ENCODE measurements at regions not wholly inside any gene's neighbourhood (a gene's known extent, or its start where the extent isn't known, plus 50 kb on each side); places are given as distances from the start of the nearest gene placed in this dataset.
A peak's percentile ranks its signal among the peaks of the same experiment; 100 is the strongest.

GRCh38 chr15:59801649-59802048 is 112.5 kb upstream of the BNIP2 start:
- no peak overlapping the region for H3K4me3 ChIP-seq (ENCODE audit: low read length)
- H2AFZ ChIP-seq (ENCODE audit: low read length) = no peak overlapping the region
- H3K9me3 ChIP-seq (ENCODE audit: low read length) = no peaks in the 10 kb centered on the region
- no peak overlapping the region for H3K4me2 ChIP-seq (ENCODE audit: low read length)
- BruUV-seq (replicated peaks) = no TSS peak
- no peaks in the 10 kb centered on the region for H3F3A ChIP-seq (ENCODE audit: low read length, unreplicated experiment)
- no peaks in the 10 kb centered on the region for H3K36me3 ChIP-seq (ENCODE audit: low read depth, low read length)
- peaks cover 8% of the 10 kb centered on the region for H3K27me3 ChIP-seq (ENCODE audit: low read length)
- CTCF ChIA-PET = no interaction called here
- H3K9ac ChIP-seq (ENCODE audit: low read length) = no peak overlapping the region
- POLR2A ChIA-PET (ENCODE audit: unreplicated experiment) = no interaction called here
- DNase-seq (peak; percentile 2), ATAC-seq (no peak)
- H4K20me1 ChIP-seq (ENCODE audit: low read length) = no peaks in the 10 kb centered on the region
- H3K9me2 ChIP-seq (replicated peaks; ENCODE audit: low read length) = no peaks in the 10 kb centered on the region
- no peaks in the 10 kb centered on the region for H3K4me1 ChIP-seq (ENCODE audit: insufficient read depth, low read length)
- intact Hi-C loops (cut with micrococcal nuclease) = no loop called here
- no peak for TF ChIP-seq EZH2phosphoT487 (IDR thresholded peaks at IDR 0.05; ENCODE audit: borderline replicate concordance, low read length)
- no peak for TF ChIP-seq CTCF (conservative IDR thresholded peaks at IDR 0.05; ENCODE audit: low read depth, low read length)
- no peak for TF ChIP-seq EZH2 (IDR thresholded peaks at IDR 0.05; ENCODE audit: low read length, unreplicated experiment)
- H3K27ac ChIP-seq (ENCODE audit: low read length) = no peak overlapping the region
- H3K79me2 ChIP-seq (ENCODE audit: low read length) = no peaks in the 10 kb centered on the region

GRCh38 chr15:59798605-59798917 is 109.4 kb upstream of the BNIP2 start:
- Histone ChIP-seq H3K36me3 (ENCODE audit: low read depth, low read length) (no peaks in the 10 kb centered on the region), H3K4me3 (ENCODE audit: low read length) (no peak overlapping the region), H3K4me2 (ENCODE audit: low read length) (no peak overlapping the region), H3K9me3 (ENCODE audit: low read length) (no peaks in the 10 kb centered on the region), H3K9ac (ENCODE audit: low read length) (no peak overlapping the region), H3K4me1 (ENCODE audit: insufficient read depth, low read length) (no peaks in the 10 kb centered on the region), H4K20me1 (ENCODE audit: low read length) (no peaks in the 10 kb centered on the region), H3K27ac (ENCODE audit: low read length) (no peak overlapping the region), H3F3A (ENCODE audit: low read length, unreplicated experiment) (no peaks in the 10 kb centered on the region), H2AFZ (ENCODE audit: low read length) (no peak overlapping the region), H3K79me2 (ENCODE audit: low read length) (no peaks in the 10 kb centered on the region), H3K9me2 (replicated peaks; ENCODE audit: low read length) (no peaks in the 10 kb centered on the region), H3K27me3 (ENCODE audit: low read length) (peaks cover 36% of the 10 kb centered on the region)
- ChIA-PET CTCF (no interaction called here), POLR2A (ENCODE audit: unreplicated experiment) (no interaction called here)
- DNase-seq (no peak), ATAC-seq (no peak)
- TF ChIP-seq EZH2phosphoT487 (IDR thresholded peaks at IDR 0.05; ENCODE audit: borderline replicate concordance, low read length) (no peak), CTCF (conservative IDR thresholded peaks at IDR 0.05; ENCODE audit: low read depth, low read length) (no peak)
- intact Hi-C loops (cut with micrococcal nuclease) = no loop called here
- no TSS peak for BruUV-seq (replicated peaks)

DNA sequence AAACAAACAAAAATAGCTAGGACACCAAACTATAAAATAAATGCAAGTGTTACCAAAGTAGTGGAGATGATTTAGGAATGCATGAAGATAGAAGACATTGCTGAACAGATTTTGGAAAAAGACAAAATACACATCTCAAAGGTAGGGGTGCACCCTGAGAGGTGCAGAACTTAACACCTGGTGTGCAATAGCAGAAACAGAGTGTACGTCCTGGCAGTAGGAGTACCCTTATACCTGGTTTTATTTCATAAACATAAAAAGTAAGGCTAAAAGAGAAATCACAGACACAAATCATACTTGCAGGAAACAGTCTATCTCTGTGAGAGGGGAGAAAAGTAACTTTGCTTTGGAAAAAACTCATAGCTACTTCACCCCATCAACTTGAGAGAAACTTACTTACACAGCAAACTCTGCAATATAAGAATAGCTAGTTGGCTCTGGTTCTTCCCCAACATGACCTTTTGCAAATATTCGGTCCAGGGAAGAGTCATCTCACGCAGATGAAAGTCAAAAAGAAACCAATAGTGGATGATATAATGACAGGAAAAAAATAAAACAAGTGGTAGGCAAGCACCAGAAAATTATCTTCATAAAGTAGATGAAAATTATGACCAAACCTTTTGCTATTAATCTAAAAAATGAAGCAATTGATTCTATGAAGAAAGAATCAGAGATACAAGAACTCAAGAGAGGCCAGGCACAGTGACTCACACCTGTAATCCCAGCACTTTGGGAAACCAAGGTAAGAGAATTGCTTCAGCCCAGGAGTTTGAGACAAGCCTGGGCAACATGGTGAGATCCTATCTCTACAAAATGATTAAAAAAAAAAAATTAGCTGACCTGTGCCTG is 108.9 kb upstream of the BNIP2 start:
- DNase-seq (no peak), ATAC-seq (no peak)
- H3K9me3 ChIP-seq (ENCODE audit: low read length) = no peaks in the 10 kb centered on the region
- H3K4me2 ChIP-seq (ENCODE audit: low read length) = no peak overlapping the region
- H3K9me2 ChIP-seq (replicated peaks; ENCODE audit: low read length) = no peaks in the 10 kb centered on the region
- ChIA-PET POLR2A (ENCODE audit: unreplicated experiment) (no interaction called here), CTCF (no interaction called here)
- no peak overlapping the region for H3K27ac ChIP-seq (ENCODE audit: low read length)
- H3K79me2 ChIP-seq (ENCODE audit: low read length) = no peaks in the 10 kb centered on the region
- no peak overlapping the region for H3K9ac ChIP-seq (ENCODE audit: low read length)
- TF ChIP-seq EZH2phosphoT487 (IDR thresholded peaks at IDR 0.05; ENCODE audit: borderline replicate concordance, low read length) = no peak
- TF ChIP-seq EZH2 (IDR thresholded peaks at IDR 0.05; ENCODE audit: low read length, unreplicated experiment) = no peak
- no peak for TF ChIP-seq CTCF (conservative IDR thresholded peaks at IDR 0.05; ENCODE audit: low read depth, low read length)
- BruUV-seq (replicated peaks) = no TSS peak
- no peaks in the 10 kb centered on the region for H3K36me3 ChIP-seq (ENCODE audit: low read depth, low read length)
- H3K4me1 ChIP-seq (ENCODE audit: insufficient read depth, low read length) = no peaks in the 10 kb centered on the region
- no peak overlapping the region for H2AFZ ChIP-seq (ENCODE audit: low read length)
- intact Hi-C loops (cut with micrococcal nuclease) = no loop called here
- no peaks in the 10 kb centered on the region for H4K20me1 ChIP-seq (ENCODE audit: low read length)
- H3F3A ChIP-seq (ENCODE audit: low read length, unreplicated experiment) = no peaks in the 10 kb centered on the region
- H3K4me3 ChIP-seq (ENCODE audit: low read length) = no peak overlapping the region
- H3K27me3 ChIP-seq (ENCODE audit: low read length) = peaks cover 41% of the 10 kb centered on the region

Data from PC-3 (cell line).